SH-SY5Y (cell line): ENCODE measurements at regions not wholly inside any gene's neighbourhood (a gene's known extent, or its start where the extent isn't known, plus 50 kb on each side); places are given as distances from the start of the nearest gene placed in this dataset.

Experiments
- GATA2 ChIP-seq: IDR thresholded peaks from 2 replicates; pipeline ENCODE4 v1.6.1; 2011; ENCODE audit warnings: mild to moderate bottlenecking, low read depth, low read length
- GATA3 ChIP-seq: IDR thresholded peaks from 2 replicates; pipeline ENCODE4 v1.6.1; 2011; ENCODE audit warnings: low read depth, mild to moderate bottlenecking, low read length, moderate library complexity

- TF ChIP-seq GATA2 (no peak), GATA3 (no peak)
Observed at GRCh38 chr14:105839425-105840265, 313.3 kb downstream of the TMEM121 start.
